Fibroblast of mammary gland (primary cell): ENCODE measurements at regions not wholly inside any gene's neighbourhood (a gene's known extent, or its start where the extent isn't known, plus 50 kb on each side); places are given as distances from the start of the nearest gene placed in this dataset.

Experiments used
- DNase-seq: peaks from one replicate; pipeline ENCODE4 v3.0.0-alpha.2; 2010; ENCODE audit warnings: low read depth
- H3K4me3 ChIP-seq: 2 replicates; pipeline ENCODE4 v1.5.1; 2011; ENCODE audit warnings: low read depth, mild to moderate bottlenecking, low read length, moderate library complexity; ENCODE audit not compliant: control insufficient read depth
- CTCF ChIP-seq: conservative IDR thresholded peaks from 2 replicates; pipeline ENCODE4 v1.5.1; 2011; ENCODE audit warnings: low read depth, low read length, inconsistent platforms; ENCODE audit not compliant: control insufficient read depth, insufficient read depth

GRCh38 chr6:147127587-147127986 is 76.6 kb upstream of the STXBP5 start:
- no peak for TF ChIP-seq CTCF
- DNase-seq: peak; percentile 68
- H3K4me3 ChIP-seq: no peak overlapping the region

GRCh38 chr6:147128056-147128455 is 76.2 kb upstream of the STXBP5 start:
- DNase-seq: no peak
- TF ChIP-seq CTCF: no peak
- H3K4me3 ChIP-seq: no peak overlapping the region

GRCh38 chr6:147131532-147132128 is 72.6 kb upstream of the STXBP5 start:
- no peak overlapping the region for H3K4me3 ChIP-seq
- DNase-seq: peak; percentile 43
- TF ChIP-seq CTCF: no peak

GRCh38 chr6:147132889-147133288 is 71.3 kb upstream of the STXBP5 start:
- DNase-seq: peak; percentile 61
- TF ChIP-seq CTCF: no peak
- no peak overlapping the region for H3K4me3 ChIP-seq

- no peak for TF ChIP-seq CTCF
- DNase-seq: no peak
Observed at GRCh38 chr6:147133669-147134068, 70.5 kb upstream of the STXBP5 start.

GRCh38 chr6:147135211-147135681 is 69.0 kb upstream of the STXBP5 start:
- DNase-seq: peak; percentile 100
- no peak for TF ChIP-seq CTCF
- no peak overlapping the region for H3K4me3 ChIP-seq

More at GRCh38 chr6:147133669-147134068, 70.5 kb upstream of the STXBP5 start:
- H3K4me3 ChIP-seq: no peak overlapping the region

GRCh38 chr6:147136057-147136456 is 68.2 kb upstream of the STXBP5 start:
- TF ChIP-seq CTCF: no peak
- no peak for DNase-seq
- H3K4me3 ChIP-seq: no peak overlapping the region
